ENCODE measurements at regions not wholly inside any gene's neighbourhood (a gene's known extent, or its start where the extent isn't known, plus 50 kb on each side); places are given as distances from the start of the nearest gene placed in this dataset.
A peak's percentile ranks its signal among the peaks of the same experiment; 100 is the strongest.

DNA sequence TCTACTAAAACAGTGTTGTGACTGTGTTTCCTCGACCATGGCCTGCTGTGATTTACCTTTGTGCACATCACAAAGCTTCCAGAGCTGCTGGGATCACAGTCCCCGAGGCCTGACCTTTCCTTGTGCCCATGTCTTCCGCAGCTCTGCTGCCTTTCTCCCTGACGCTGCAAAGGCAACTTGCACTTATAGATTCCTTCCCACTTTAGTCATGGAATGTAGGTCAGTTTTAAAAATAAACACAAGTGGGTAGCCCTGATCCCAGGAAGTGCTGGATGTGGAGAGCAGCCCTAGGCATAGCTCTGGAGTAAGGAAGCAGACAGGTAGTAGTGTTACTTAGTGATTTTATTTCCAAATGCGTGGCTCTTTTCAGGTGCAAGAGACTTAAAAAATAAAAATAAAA, 825.7 kb downstream of the AACS start:
- TF ChIP-seq CTCF (conservative IDR thresholded peaks at IDR 0.05): no peak
- H3K27ac ChIP-seq: no peak overlapping the region

DNA sequence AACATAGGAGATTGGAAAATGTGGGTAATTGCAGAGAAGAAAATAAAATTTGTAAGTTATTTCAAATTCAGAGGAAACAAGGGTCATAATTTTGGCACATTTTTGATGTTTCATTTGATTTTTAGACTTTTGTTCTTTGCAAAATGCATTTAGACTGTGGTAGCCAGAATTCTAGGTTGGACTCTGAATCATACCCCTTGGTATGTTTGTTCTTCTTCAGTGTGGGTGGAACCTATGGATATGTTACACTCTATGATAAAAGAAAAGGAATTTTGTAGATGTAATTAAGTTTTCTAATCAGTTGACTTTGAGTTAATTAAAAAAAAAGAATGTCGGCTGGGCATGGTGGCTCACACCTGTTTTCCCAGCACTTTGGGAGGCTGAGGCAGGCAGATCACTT, 827.0 kb downstream of the AACS start:
- TF ChIP-seq CTCF (conservative IDR thresholded peaks at IDR 0.05): no peak

DNA sequence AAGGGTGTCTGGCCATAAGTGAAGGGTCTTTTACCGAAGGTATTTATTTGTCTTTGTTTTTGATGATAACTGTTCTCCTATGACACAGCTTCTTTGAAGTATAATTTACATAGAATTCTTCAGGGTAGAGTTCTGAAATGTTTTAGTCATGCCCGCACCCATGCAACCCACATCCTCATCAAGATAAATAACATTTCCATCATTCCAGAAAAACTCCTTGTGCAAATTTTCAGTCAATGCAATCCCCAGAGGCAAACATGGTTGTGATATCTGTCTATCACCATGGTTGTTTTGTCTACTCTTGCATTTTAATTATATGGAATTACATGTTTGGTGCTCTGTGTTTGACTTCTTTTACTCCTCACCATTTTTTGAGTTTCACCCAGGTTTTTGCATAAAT, 837.8 kb downstream of the AACS start:
- H3K27ac ChIP-seq: no peak overlapping the region
- no peak for TF ChIP-seq CTCF (conservative IDR thresholded peaks at IDR 0.05)

More for the DNA sequence above, 827.0 kb downstream of the AACS start:
- no peak overlapping the region for H3K27ac ChIP-seq

GRCh38 chr12:125907351-125907750, 842.1 kb downstream of the AACS start:
- peak overlapping the region; percentile 76 for H3K27ac ChIP-seq
- no peak for TF ChIP-seq CTCF (conservative IDR thresholded peaks at IDR 0.05)

DNA sequence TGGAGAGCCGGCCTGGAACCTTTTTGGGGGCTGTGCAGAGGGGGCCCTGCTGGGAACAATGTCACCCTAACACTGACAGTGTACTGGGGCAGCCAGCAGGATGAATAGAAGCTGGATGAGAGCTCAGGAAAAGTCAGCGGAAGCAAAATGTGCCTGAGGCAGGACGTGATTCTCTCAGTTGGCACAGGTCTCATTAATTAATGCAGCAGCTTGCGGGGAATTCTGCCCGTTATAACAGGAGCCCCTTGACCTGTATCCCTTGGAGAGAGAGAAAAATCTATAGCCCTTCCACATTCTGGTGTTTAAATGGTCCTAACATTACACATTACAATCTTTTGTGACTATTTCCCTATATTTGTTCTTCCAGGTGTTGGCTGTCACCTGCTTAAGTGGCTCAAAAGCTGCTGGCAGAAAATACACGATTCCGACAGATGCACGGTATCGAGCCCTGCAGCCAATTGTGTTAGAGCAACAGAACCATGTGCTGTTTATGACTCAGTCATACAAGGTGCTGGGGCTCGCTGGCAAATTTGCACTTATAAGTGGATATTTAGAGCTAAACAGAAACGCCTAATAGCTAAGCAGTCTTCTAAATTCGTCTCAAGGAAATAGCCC, 854.7 kb downstream of the AACS start:
- no peak for TF ChIP-seq CTCF (conservative IDR thresholded peaks at IDR 0.05)
- H3K27ac ChIP-seq: no peak overlapping the region

GRCh38 chr12:125922330-125922729, 857.1 kb downstream of the AACS start:
- no peak for TF ChIP-seq CTCF (conservative IDR thresholded peaks at IDR 0.05)

DNA sequence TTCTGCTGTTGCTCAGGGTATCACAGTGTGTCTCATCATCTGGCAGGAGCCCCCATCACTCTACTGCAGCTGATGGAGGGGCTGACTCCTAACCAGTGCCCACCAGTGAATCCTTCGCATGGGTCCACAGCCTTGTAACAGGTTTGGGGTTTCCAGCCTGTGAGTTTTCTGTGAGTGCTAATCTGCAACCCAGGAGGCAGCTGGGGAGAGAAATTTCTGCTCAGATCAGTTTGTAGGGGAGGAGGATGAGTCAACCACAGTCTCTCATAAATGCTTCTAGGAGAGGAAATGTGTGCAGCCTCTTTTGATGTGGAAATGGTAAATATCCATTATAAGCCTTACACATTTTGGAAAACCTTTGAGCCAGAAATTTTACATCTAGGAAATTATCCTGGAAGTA, 871.3 kb downstream of the AACS start:
- H3K27ac ChIP-seq: no peak overlapping the region
- no peak for TF ChIP-seq CTCF (conservative IDR thresholded peaks at IDR 0.05)

More at GRCh38 chr12:125922330-125922729, 857.1 kb downstream of the AACS start:
- H3K27ac ChIP-seq: no peak overlapping the region

Data from VCaP (cell line).